C1 segment of cervical spinal cord (tissue), 14 donors: ENCODE measurements at regions not wholly inside any gene's neighbourhood (a gene's known extent, or its start where the extent isn't known, plus 50 kb on each side); places are given as distances from the start of the nearest gene placed in this dataset.

ENCODE experiments used
- DNase-seq, 14 donors: peaks; one replicate each; lab custom pipeline; 2025; lab: John Stamatoyannopoulos, UW

- DNase-seq: no peak
Measured at GRCh38 chr3:144294659-144295538, 323.3 kb downstream of the DIPK2A start.

- DNase-seq: no peak
Measured at GRCh38 chr3:144295613-144296012, 324.0 kb downstream of the DIPK2A start.

GRCh38 chr3:144296808-144297207 lies 325.2 kb downstream of the DIPK2A start:
- DNase-seq: no peak

GRCh38 chr3:144301863-144302262 lies 330.2 kb downstream of the DIPK2A start:
- no peak for DNase-seq

GRCh38 chr3:144307951-144308350 lies 336.3 kb downstream of the DIPK2A start:
- no peak for DNase-seq

- no peak for DNase-seq
Measured at GRCh38 chr3:144308396-144308795, 336.8 kb downstream of the DIPK2A start.

- DNase-seq: no peak
Measured at GRCh38 chr3:144312702-144313101, 341.1 kb downstream of the DIPK2A start.

- peak in 1 of 14 donors; percentile 15 for DNase-seq
Measured at GRCh38 chr3:144314946-144315345, 343.3 kb downstream of the DIPK2A start.

- DNase-seq: no peak
Measured at GRCh38 chr3:144317961-144318360, 346.3 kb downstream of the DIPK2A start.

- no peak for DNase-seq
Measured at GRCh38 chr3:144324076-144324475, 352.5 kb downstream of the DIPK2A start.

- DNase-seq: no peak
Measured at GRCh38 chr3:144332868-144333267, 361.2 kb downstream of the DIPK2A start.

GRCh38 chr3:144341471-144341870 lies 369.8 kb downstream of the DIPK2A start:
- DNase-seq: peak in 1 of 14 donors; percentile 20

- no peak for DNase-seq
Measured at GRCh38 chr3:144343343-144343742, 371.7 kb downstream of the DIPK2A start.

- DNase-seq: no peak
Measured at GRCh38 chr3:144343777-144344176, 372.2 kb downstream of the DIPK2A start.

GRCh38 chr3:144344925-144345548 lies 373.4 kb downstream of the DIPK2A start:
- no peak for DNase-seq

GRCh38 chr3:144350125-144350524 lies 378.5 kb downstream of the DIPK2A start:
- DNase-seq: no peak

- DNase-seq: no peak
Measured at GRCh38 chr3:144351011-144351410, 379.4 kb downstream of the DIPK2A start.

- DNase-seq: no peak
Measured at GRCh38 chr3:144351773-144352365, 380.2 kb downstream of the DIPK2A start.

- peak in 1 of 14 donors; percentile 6 for DNase-seq
Measured at GRCh38 chr3:144358191-144358590, 386.6 kb downstream of the DIPK2A start.

- DNase-seq: no peak
Measured at GRCh38 chr3:144361002-144361401, 389.4 kb downstream of the DIPK2A start.

- no peak for DNase-seq
Measured at GRCh38 chr3:144362126-144362525, 390.5 kb downstream of the DIPK2A start.

- no peak for DNase-seq
Measured at GRCh38 chr3:144363856-144364255, 392.2 kb downstream of the DIPK2A start.

GRCh38 chr3:144364737-144365136 lies 393.1 kb downstream of the DIPK2A start:
- DNase-seq: no peak
